AG08396 (cell line): ENCODE measurements at regions not wholly inside any gene's neighbourhood (a gene's known extent, or its start where the extent isn't known, plus 50 kb on each side); places are given as distances from the start of the nearest gene placed in this dataset.

Source experiments
- DNase-seq: peaks from one replicate; pipeline ENCODE4 v3.0.0; 2012; ENCODE audit warnings: low spot score, mixed read lengths

- no peak for DNase-seq
Observed at GRCh38 chr2:164090533-164090932, 354.7 kb upstream of the FIGN start.

GRCh38 chr2:164084066-164084465 is 348.3 kb upstream of the FIGN start:
- no peak for DNase-seq

- DNase-seq: no peak
Observed at GRCh38 chr2:164080486-164080885, 344.7 kb upstream of the FIGN start.

- no peak for DNase-seq
Observed at GRCh38 chr2:164079258-164079657, 343.4 kb upstream of the FIGN start.

GRCh38 chr2:164078421-164078820 is 342.6 kb upstream of the FIGN start:
- no peak for DNase-seq

GRCh38 chr2:164073101-164074074 is 337.6 kb upstream of the FIGN start:
- no peak for DNase-seq

- DNase-seq: no peak
Observed at GRCh38 chr2:164069540-164069939, 333.7 kb upstream of the FIGN start.

- no peak for DNase-seq
Observed at GRCh38 chr2:164068063-164068462, 332.3 kb upstream of the FIGN start.

GRCh38 chr2:164066095-164066494 is 330.3 kb upstream of the FIGN start:
- DNase-seq: no peak

- no peak for DNase-seq
Observed at GRCh38 chr2:164065038-164065437, 329.2 kb upstream of the FIGN start.

- DNase-seq: peak; percentile 28
Observed at GRCh38 chr2:164061129-164061746, 325.4 kb upstream of the FIGN start.

- no peak for DNase-seq
Observed at GRCh38 chr2:164060031-164060430, 324.2 kb upstream of the FIGN start.

- DNase-seq: no peak
Observed at GRCh38 chr2:164055623-164056022, 319.8 kb upstream of the FIGN start.

GRCh38 chr2:164054651-164055050 is 318.8 kb upstream of the FIGN start:
- DNase-seq: no peak

GRCh38 chr2:164053021-164053420 is 317.2 kb upstream of the FIGN start:
- no peak for DNase-seq

GRCh38 chr2:164052006-164052405 is 316.2 kb upstream of the FIGN start:
- no peak for DNase-seq

GRCh38 chr2:164048729-164049128 is 312.9 kb upstream of the FIGN start:
- DNase-seq: no peak

GRCh38 chr2:164046040-164046439 is 310.2 kb upstream of the FIGN start:
- DNase-seq: no peak

- DNase-seq: no peak
Observed at GRCh38 chr2:164044622-164045021, 308.8 kb upstream of the FIGN start.

- no peak for DNase-seq
Observed at GRCh38 chr2:164039270-164039669, 303.5 kb upstream of the FIGN start.

- DNase-seq: no peak
Observed at GRCh38 chr2:164032995-164033394, 297.2 kb upstream of the FIGN start.

GRCh38 chr2:164030623-164031022 is 294.8 kb upstream of the FIGN start:
- DNase-seq: no peak

GRCh38 chr2:164028814-164029534 is 293.2 kb upstream of the FIGN start:
- DNase-seq: no peak
